Panc1 (cell line): ENCODE measurements at regions not wholly inside any gene's neighbourhood (a gene's known extent, or its start where the extent isn't known, plus 50 kb on each side); places are given as distances from the start of the nearest gene placed in this dataset.

Experiments used
- ATAC-seq: fragments of 200-7000 bp; cut with Tn5 transposase; 2 replicates; pipeline ENCODE4 v1.9.1; 2020; ENCODE audit warnings: mild to moderate bottlenecking, moderate library complexity
- BruUV-seq: library from RNA; stranded (reverse); fragments of 400-500 nt; replicated peaks from 2 replicates; lab custom pipeline; 2021; lab: Mats Ljungman, UMichigan
- CTCF ChIA-PET: fragments of 300-600 bp; sonication (Branson Sonifier 250); formaldehyde crosslinking; loops from one replicate; lab custom pipeline; 2022; ENCODE audit warnings: antibody characterized with exemption; lab: Charles Lee
- POLR2A ChIA-PET: fragments of 300-600 bp; sonication (Branson Sonifier 250); formaldehyde crosslinking; loops from one replicate; lab custom pipeline; 2022; ENCODE audit warnings: antibody characterized with exemption; lab: Charles Lee
- DNase-seq: peaks from one replicate; pipeline ENCODE4 v3.0.0-alpha.2; 2010; ENCODE audit warnings: low read depth, low spot score
- H3K27ac ChIP-seq: 2 replicates; pipeline ENCODE4 v1.5.1; 2011; ENCODE audit warnings: mild to moderate bottlenecking, low read length, inconsistent platforms
- H3K27me3 ChIP-seq: fragments of 200-500 bp; sonication (Bioruptor generic); 2 replicates; pipeline ENCODE4 v1.6.0; 2014; ENCODE audit warnings: low read length, inconsistent platforms; ENCODE audit not compliant: control insufficient read depth, insufficient read depth
- H3K36me3 ChIP-seq: fragments of 200-500 bp; sonication (Bioruptor generic); 2 replicates; pipeline ENCODE4 v1.5.1; 2014; ENCODE audit warnings: inconsistent platforms, mild to moderate bottlenecking, low read length, moderate library complexity; ENCODE audit not compliant: control insufficient read depth, insufficient read depth
- H3K4me1 ChIP-seq: 2 replicates; pipeline ENCODE4 v1.5.1; 2011; ENCODE audit warnings: inconsistent platforms, mild to moderate bottlenecking, low read length, moderate library complexity; ENCODE audit not compliant: control insufficient read depth, insufficient read depth
- H3K4me3 ChIP-seq, 2 experiments: 2 replicates each; pipeline ENCODE4 v1.5.1; 2011 to 2012; ENCODE audit warnings: low read depth in 2 of 2, low read length in 2 of 2, mild to moderate bottlenecking in 2 of 2, inconsistent platforms in 1 of 2, moderate library complexity in 1 of 2
- H3K9me3 ChIP-seq: fragments of 200-500 bp; sonication (Bioruptor generic); 2 replicates; pipeline ENCODE4 v1.5.1; 2014; ENCODE audit warnings: low read depth, mild to moderate bottlenecking, inconsistent platforms, low read length, moderate library complexity; ENCODE audit not compliant: control insufficient read depth, insufficient read depth
- CTCF ChIP-seq: fragments of 450-650 bp; IDR thresholded peaks from 2 replicates; pipeline ENCODE4 v1.5.1; 2017; ENCODE audit warnings: mild to moderate bottlenecking
- POLR2AphosphoS5 ChIP-seq: IDR thresholded peaks from 2 replicates; pipeline ENCODE4 v1.6.1; 2012; ENCODE audit warnings: mild to moderate bottlenecking, low read depth, low read length, moderate library complexity
- REST ChIP-seq, 2 experiments: IDR thresholded peaks; 2 replicates each; pipeline ENCODE4 v1.6.1; 2011 to 2012; ENCODE audit warnings: low read depth in 2 of 2, control low read depth in 1 of 2, low read length in 1 of 2, mild to moderate bottlenecking in 1 of 2, moderate library complexity in 1 of 2; ENCODE audit not compliant: insufficient read depth in 1 of 2
- SIN3A ChIP-seq: IDR thresholded peaks from 2 replicates; pipeline ENCODE4 v1.6.1; 2012; ENCODE audit warnings: low read depth, mild to moderate bottlenecking, low read length, moderate library complexity, borderline replicate concordance; ENCODE audit not compliant: insufficient read depth
- TCF7L2 ChIP-seq: IDR thresholded peaks from 2 replicates; pipeline ENCODE4 v1.6.1; 2011; ENCODE audit warnings: mild to moderate bottlenecking, low read depth, low read length, inconsistent platforms
- in situ Hi-C: cut with HindIII; loops from 2 replicates; pipeline ENCODE4 v1.10.0; 2016; ENCODE audit warnings: low sequenced_read_pairs, low pct_unique_long_range_greater_than_20kb
- intact Hi-C: fragments of 100-400 bp; cut with micrococcal nuclease; formaldehyde crosslinking; loops from one replicate; pipeline ENCODE4 v1.10.0; 2022; ENCODE audit not compliant: unreplicated experiment

GRCh38 chr13:112203614-112204013 is 136.7 kb downstream of the SOX1 start:
- POLR2A ChIA-PET: no interaction called here
- BruUV-seq: no TSS peak

More at GRCh38 chr13:112203614-112204013, 136.7 kb downstream of the SOX1 start:
- in situ Hi-C loops: no loop called here
- Histone ChIP-seq H3K27me3 (peaks cover 2% of the 10 kb centered on the region; the same call in 1 of the 2 replicates), H3K36me3 (no peaks in the 10 kb centered on the region), H3K27ac (no peak overlapping the region), H3K9me3 (no peaks in the 10 kb centered on the region), H3K4me3 (no peak overlapping the region), H3K4me1 (no peaks in the 10 kb centered on the region)
- DNase-seq (no peak), ATAC-seq (no peak)
- CTCF ChIA-PET: no interaction called here
- intact Hi-C loops: no loop called here
- TF ChIP-seq CTCF (no peak), REST (IDR thresholded peaks at IDR 0.05; ENCODE audit: insufficient read depth in 1 of 2, low read depth in 2 of 2, low read length in 1 of 2) (no peak), TCF7L2 (no peak), SIN3A (no peak), POLR2AphosphoS5 (no peak)
